IMR-90 (cell line): ENCODE measurements at regions not wholly inside any gene's neighbourhood (a gene's known extent, or its start where the extent isn't known, plus 50 kb on each side); places are given as distances from the start of the nearest gene placed in this dataset.

ENCODE experiments used
- CHD1 ChIP-seq: IDR thresholded peaks from 2 replicates; pipeline ENCODE4 v1.6.1; 2012; ENCODE audit warnings: low read depth, low read length, improper control_type of control experiment
- CTCF ChIP-seq: conservative IDR thresholded peaks from 2 replicates; pipeline ENCODE4 v1.5.1; 2012; ENCODE audit warnings: mild to moderate bottlenecking, low read depth, low read length, improper control_type of control experiment
- FOS ChIP-seq: fragments of 150-350 bp; IDR thresholded peaks from 2 replicates; pipeline ENCODE4 v1.6.1; 2016; ENCODE audit warnings: low read depth, low read length
- MAFK ChIP-seq: IDR thresholded peaks from 2 replicates; pipeline ENCODE4 v1.6.1; 2012; ENCODE audit warnings: low read depth, low read length, improper control_type of control experiment
- MXI1 ChIP-seq: IDR thresholded peaks from 2 replicates; pipeline ENCODE4 v1.6.1; 2012; ENCODE audit warnings: low read depth, mild to moderate bottlenecking, low read length, moderate library complexity, borderline replicate concordance
- NFE2L2 ChIP-seq: fragments of 150-350 bp; IDR thresholded peaks from 2 replicates; pipeline ENCODE4 v1.6.1; 2016; ENCODE audit warnings: low read depth, mild to moderate bottlenecking, low read length
- POLR2A ChIP-seq: IDR thresholded peaks from 2 replicates; pipeline ENCODE4 v1.6.1; 2012; ENCODE audit warnings: mild to moderate bottlenecking, low read depth, low read length
- RAD21 ChIP-seq: IDR thresholded peaks from 2 replicates; pipeline ENCODE4 v1.6.1; 2012; ENCODE audit warnings: low read length, improper control_type of control experiment
- RCOR1 ChIP-seq: IDR thresholded peaks from 2 replicates; pipeline ENCODE4 v1.6.1; 2012; ENCODE audit warnings: mild to moderate bottlenecking, low read length, improper control_type of control experiment; ENCODE audit not compliant: insufficient replicate concordance
- USF2 ChIP-seq: fragments of 150-350 bp; IDR thresholded peaks from 2 replicates; pipeline ENCODE4 v1.6.1; 2017; ENCODE audit warnings: mild to moderate bottlenecking, antibody characterized with exemption, low read length, low read depth

GRCh38 chr11:106459135-106459534, 381.7 kb downstream of the AASDHPPT start:
- no peak for TF ChIP-seq CTCF
- TF ChIP-seq RCOR1, result no peak
- no peak for TF ChIP-seq POLR2A
- TF ChIP-seq MXI1, result no peak
- no peak for TF ChIP-seq RAD21
- no peak for TF ChIP-seq FOS
- TF ChIP-seq MAFK, result no peak
- no peak for TF ChIP-seq NFE2L2
- TF ChIP-seq USF2, result no peak
- TF ChIP-seq CHD1, result no peak
